NCI-H2196 (cell line): ENCODE measurements at regions not wholly inside any gene's neighbourhood (a gene's known extent, or its start where the extent isn't known, plus 50 kb on each side); places are given as distances from the start of the nearest gene placed in this dataset.
"Not testable (repeated sequence)": the region's sequence is repeated elsewhere in the genome, so short reads cannot be mapped to it uniquely, and the experiment has no call there.

ENCODE experiments used
- DNase-seq: peaks from one replicate; lab custom pipeline; 2025; ENCODE audit not compliant: unreplicated experiment; lab: John Stamatoyannopoulos, UW

DNA sequence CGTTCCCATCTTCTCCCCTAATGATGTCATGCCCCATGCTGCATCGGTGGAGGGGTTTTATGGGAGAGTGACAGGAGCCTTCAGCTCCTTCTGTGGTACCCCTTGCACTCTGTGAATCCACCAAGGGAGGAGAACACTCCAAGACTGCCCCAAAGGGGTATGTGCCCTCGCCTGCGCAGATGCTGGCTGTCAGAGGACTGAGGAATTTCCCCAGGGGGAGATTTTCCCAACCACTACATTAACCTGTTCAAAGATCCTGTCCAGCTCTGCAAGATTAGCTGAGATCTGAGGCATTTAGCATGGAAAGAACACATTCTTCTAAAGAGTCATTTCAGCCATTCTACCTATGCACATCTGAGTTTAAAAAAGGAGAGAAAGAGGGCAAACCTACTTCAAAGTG is 143.2 kb upstream of the ITGA6 start:
- DNase-seq, result no peak

DNA sequence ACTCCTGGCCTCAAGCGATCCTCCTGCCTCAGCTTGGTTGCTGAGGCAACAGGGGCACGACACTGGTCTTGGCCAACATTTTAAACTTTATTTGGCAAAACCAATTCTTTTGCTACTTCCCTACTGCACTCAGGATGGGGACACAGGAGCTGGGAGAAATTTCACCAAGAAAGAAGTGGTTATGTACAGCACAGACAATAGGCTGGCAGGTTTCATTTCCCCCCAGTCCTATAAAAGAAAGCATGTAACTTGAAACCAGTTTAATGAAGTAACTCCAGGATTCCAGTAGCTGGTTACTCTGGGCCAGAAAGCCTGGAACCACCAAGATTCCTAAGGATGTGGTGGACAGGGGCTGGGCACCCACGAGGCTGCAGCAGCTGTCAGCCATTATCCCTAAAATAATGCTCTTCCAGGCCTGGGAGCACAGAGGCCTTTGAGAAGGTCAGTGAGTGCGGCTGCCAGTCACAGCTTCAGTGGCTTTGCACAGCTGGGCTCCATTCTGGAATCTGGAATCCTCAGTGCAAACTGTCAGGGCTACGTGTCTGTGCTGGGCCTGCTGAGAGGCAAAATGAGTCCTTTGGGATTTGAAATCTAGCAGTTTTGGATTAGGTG is 142.3 kb upstream of the ITGA6 start:
- DNase-seq, result no peak

GRCh38 chr2:172285760-172286159 is 141.6 kb upstream of the ITGA6 start:
- no peak for DNase-seq

DNA sequence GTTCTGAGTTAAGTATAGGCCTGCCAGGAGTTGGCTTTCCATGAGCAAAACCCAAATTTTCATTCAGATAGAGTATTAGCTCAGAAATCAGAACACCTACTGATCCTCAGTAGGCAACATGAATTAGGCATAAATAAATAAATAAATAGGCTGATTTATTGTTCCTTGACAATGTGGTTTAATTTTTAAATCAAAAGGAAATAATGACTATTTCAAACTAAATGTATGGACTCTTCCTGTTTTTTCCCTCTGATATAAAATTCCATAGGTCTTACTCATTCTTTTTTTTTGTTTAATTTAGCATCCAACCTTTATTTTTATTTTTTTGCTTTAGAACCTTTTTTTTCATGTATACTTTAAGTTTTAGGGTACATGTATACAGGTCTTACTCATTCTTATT is 140.2 kb upstream of the ITGA6 start:
- DNase-seq, result no peak

GRCh38 chr2:172287605-172288315 is 139.6 kb upstream of the ITGA6 start:
- no peak for DNase-seq

DNA sequence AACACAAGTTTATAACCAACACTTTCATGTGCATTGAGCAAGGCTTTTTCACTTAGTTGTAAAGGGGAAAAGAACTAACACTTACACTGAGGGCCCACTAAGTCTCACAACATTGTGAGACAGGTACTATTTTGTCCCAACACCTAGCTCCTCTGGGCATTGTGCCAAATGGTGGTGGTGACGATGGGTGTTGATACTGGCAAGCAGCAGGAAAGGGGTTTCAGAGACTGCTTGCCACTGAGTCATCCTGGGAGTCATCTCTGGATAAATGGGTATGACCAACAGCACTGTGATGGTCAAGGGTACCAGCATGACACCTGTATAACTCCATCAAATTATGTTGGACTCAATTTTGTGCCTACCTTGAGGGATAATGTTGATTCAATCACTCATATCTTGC is 138.8 kb upstream of the ITGA6 start:
- DNase-seq, result peak; percentile 7

DNA sequence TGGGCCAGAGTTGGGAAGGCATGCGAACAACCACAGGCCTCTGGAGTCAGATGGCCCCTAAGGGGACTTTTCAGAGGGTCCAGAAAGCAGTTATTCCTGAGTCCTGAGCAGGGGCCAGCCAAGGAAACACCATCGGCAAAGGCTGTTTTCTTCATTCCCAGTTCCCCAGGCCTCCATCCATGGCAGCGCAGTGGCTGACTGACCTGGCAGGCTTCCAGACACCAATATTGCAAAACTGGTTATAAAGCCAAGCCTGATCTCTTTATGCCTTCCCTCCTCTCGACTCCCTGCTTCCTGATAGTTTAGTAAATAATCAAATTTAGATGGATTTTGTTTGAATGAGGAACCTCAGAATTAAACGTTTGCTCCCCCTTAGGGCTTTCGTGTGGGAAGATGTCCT is 133.4 kb upstream of the ITGA6 start:
- no peak for DNase-seq

DNA sequence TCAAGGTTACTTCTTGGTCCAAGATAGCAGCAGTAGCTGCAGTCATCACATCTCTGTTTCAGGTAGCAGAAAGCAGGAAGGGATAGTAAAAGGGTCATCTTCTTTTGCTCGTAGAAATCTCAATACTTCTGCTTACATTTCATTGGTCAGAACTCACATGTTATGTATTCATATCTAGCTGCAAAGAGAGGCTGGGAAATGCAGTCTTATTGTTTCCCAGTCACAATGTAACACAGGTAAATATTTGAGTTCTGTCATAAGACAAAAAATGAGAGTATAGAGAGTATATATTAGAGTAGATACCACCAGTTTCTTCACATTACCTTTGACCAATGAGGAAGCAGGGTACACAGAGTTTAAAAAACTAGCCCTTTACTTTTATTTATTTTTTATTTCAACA is 132.4 kb upstream of the ITGA6 start:
- no peak for DNase-seq

DNA sequence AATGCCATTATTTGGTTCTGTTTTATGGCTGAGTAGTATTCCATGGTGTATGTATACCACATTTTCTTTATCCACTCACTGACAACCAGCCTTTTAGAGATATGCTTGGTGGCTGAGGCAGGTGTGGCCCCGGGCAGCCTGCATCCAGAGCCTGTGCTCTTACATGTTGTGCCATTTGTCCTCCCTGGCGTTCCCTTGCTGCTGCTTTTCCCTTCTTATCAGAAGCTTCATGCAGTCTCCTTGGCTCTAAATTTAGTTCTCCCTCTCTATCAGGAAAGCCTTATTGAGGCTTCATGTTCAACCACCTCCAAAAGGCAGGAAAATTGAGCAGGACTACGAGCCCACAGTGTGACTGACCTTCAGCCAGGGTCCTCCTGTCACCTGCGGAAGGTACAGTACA is 131.7 kb upstream of the ITGA6 start:
- DNase-seq, result no peak

- no peak for DNase-seq
Measured at GRCh38 chr2:172296267-172297046, 130.9 kb upstream of the ITGA6 start.

GRCh38 chr2:172297531-172297930 is 129.9 kb upstream of the ITGA6 start:
- no peak for DNase-seq

- DNase-seq, result no peak
Measured at GRCh38 chr2:172297950-172298349, 129.4 kb upstream of the ITGA6 start.

GRCh38 chr2:172299741-172300140 is 127.6 kb upstream of the ITGA6 start:
- DNase-seq, result peak; percentile 17

GRCh38 chr2:172300851-172301250 is 126.5 kb upstream of the ITGA6 start:
- DNase-seq, result no peak

DNA sequence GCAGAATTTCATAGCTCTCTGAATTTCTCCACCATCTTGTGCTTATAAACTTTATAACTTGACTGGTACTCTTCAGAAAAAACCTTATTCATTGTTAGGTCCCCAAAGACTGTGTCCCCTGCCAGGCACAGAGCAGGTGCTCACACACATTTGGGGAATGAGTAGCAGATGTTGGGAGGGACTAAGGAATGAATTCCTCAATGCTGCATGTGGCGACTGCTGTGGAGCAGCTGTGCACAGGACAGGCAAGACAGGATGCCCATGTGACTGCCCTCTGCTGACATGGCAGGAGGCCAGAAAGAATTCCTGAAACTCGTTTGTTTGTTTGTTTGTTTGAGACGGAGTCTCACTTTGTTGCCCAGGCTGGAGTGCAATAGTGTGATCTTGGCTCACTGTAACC is 122.3 kb upstream of the ITGA6 start:
- no peak for DNase-seq

DNA sequence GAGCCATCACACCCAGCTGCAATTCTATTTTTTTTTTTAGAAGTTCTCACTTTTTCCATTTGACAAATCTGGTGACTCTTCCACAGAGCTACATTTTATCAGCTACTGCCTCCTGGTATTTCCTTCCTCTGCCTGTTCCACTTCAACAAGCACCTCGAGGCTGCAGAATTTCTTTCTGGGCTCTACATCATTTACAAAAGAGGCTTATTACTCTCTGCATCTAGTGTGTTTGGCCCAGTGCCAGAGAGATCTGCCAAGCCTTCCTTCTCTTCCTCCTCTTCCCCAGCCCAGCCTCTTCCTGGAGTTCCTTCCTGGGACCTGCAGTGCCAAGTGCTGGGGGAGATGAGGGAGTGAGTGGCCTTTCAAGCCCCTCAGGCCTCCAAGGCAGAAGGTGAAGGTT is 119.6 kb upstream of the ITGA6 start:
- DNase-seq, result no peak

- no peak for DNase-seq
Measured at GRCh38 chr2:172308253-172308935, 119.0 kb upstream of the ITGA6 start.

GRCh38 chr2:172311921-172312345 is 115.5 kb upstream of the ITGA6 start:
- no peak for DNase-seq

DNA sequence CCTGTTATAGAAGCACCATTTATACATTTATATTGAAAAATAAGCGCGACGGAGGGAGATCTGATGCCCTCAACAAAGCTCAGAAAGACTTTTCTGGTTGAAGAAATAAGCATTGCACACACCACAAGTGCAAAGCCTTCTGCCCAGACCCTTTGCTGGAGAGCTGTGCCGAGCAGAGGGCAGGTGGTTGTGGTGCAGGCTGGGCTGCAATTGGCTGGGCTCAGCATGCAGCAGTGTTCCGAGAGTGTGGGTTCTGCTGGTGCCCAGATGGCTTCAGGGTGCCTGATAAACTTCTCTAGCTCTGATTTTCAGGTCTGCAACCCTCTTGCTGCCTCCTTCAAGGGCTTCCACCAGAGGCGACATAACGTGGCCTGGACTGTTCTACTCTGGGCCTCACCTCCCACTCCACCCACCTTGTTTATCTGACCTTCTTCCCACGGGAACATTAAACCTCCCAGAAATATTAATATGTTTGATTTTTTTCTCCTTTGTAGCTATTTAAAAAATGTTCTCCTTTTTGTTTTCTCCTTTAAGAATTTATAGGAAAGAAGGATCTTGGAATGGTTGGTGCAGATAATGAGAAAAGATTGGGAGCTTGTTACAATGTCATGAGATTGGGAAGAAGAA is 113.6 kb upstream of the ITGA6 start:
- DNase-seq, result no peak

DNA sequence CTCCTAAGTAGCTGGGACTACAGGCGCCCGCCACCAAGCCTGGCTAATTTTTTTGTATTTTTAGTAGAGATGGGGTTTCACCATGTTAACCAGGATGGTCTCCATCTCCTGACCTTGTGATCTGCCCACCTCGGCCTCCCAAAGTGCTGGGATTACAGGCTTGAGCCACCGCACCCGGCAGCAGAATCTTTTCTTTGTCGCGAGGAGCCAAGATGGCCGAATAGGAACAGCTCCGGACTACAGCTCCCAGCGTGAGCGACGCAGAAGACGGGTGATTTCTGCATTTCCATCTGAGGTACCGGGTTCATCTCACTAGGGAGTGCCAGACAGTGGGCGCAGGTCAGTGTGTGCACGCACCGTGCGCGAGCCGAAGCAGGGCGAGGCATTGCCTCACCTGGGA is 112.3 kb upstream of the ITGA6 start:
- not testable (repeated sequence) for DNase-seq

DNA sequence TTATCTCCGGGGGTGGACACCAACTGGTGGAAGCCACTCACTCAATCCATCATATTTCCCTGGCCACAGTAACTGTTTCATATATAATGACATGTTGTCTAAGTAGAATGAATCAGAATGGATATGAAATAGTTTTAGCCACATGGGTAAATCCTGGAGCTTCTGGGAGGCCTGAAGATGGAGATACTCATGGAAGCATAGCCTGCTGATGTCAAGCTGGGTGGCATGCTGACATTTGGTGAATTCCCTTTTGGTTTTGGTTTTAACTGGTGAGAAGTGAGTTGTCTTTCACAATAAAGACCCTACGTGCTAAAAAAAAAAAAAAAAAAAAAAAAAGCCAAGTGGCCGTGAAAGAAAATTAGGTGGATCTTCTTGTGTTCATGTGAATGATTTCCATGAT is 105.3 kb upstream of the ITGA6 start:
- DNase-seq, result no peak
